ENCODE measurements at regions not wholly inside any gene's neighbourhood (a gene's known extent, or its start where the extent isn't known, plus 50 kb on each side); places are given as distances from the start of the nearest gene placed in this dataset.

GRCh38 chr19:30880151-30880550, 469.1 kb downstream of the TSHZ3 start:
- no peak for TF ChIP-seq POLR2A (IDR thresholded peaks at IDR 0.05)
- TF ChIP-seq CTCF (IDR thresholded peaks at IDR 0.05) = no peak

Measured in tibial nerve (tissue), 3 donors.